HG03521 (cell line): ENCODE measurements at regions not wholly inside any gene's neighbourhood (a gene's known extent, or its start where the extent isn't known, plus 50 kb on each side); places are given as distances from the start of the nearest gene placed in this dataset.
"Not testable (repeated sequence)": the region's sequence is repeated elsewhere in the genome, so short reads cannot be mapped to it uniquely, and the experiment has no call there.

Source experiments
- ATAC-seq: cut with Tn5 transposase; IDR thresholded peaks from one replicate; pipeline ENCODE4 v1.9.1; 2021; ENCODE audit warnings: mild to moderate bottlenecking, moderate library complexity; ENCODE audit not compliant: unreplicated experiment

GRCh38 chr1:220420726-220421125 lies 107.2 kb upstream of the MARK1 start:
- no peak for ATAC-seq

DNA sequence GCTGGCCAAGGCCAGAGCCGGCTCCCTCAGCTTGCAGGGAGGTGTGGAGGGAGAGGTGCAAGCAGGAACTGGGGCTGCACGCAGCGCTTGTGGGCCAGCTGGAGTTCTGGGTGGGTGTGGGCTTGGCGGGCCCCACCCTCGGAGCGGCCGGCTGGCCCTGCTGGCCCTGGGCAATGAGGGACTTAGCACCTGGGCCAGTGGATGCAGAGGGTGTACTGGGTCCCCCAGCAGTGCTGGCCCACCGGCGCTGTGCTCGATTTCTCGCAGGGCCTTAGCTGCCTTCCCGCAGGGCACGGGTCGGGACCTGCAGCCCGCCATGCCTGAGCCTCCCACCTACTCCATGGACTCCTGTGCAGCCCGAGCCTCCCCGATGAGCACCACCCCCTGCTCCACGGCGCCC lies 115.6 kb upstream of the MARK1 start:
- ATAC-seq = not testable (repeated sequence)

GRCh38 chr1:220410611-220411010 lies 117.3 kb upstream of the MARK1 start:
- ATAC-seq = no peak

DNA sequence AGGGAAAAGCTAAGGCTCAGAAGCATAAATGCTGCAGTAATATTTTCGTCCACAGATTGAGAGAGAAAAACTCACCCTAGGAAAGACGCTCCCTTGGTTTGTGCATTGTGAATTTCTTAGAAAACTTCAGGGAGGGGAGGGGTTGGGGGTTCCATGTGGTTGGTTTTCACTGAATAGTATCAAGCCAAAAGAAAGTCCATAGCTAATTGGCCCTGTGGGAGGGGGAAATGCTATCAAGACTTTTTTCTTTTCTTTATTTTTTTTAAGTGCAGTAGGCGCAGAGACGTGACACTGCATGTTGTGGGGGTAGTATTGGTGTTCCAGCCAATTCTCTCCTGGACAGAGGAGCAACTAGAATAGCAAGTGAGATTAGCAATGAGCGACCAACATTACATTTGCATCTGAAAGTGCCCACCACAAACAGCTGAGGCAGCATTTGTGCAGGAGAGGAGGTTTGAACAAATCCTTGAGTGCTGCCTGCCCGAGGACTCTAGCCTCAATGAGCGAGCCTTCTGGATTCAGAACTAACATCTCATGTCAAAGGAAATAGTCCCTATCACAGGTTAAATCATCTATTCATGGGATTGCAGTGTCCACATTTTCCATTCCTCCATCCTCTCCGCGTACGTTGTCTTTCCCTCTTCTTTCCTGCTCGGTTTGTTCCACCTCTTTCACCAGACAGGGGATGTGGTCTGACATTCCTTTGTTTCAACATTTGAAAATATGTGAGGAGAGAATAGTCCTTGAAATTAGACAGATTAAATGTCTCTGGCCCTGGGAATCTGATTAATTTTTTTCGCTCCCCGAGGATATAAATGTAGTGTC lies 118.0 kb upstream of the MARK1 start:
- no peak for ATAC-seq

DNA sequence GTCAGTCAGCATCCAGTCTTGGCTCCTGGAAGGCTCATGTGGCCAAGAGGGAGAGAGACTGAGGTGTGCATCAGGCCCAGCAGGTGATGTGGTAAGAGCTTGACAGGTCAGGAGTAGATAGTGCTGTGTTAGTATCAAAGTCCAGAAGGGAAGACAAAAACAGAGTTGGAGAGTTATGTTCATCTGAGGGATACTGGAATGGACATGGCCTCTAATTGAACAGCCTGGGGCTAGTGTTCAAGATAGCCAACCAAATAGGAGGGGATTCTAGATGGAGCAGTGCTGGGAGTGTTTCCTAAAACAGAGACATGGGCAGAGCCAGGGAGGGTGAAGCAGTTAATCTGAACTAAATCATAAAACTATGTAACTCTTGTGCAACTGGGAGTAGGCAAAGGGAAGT lies 120.7 kb upstream of the MARK1 start:
- ATAC-seq = no peak

GRCh38 chr1:220398238-220398637 lies 126.0 kb upstream of the RAB3GAP2 start:
- no peak for ATAC-seq

GRCh38 chr1:220391491-220391890 lies 119.2 kb upstream of the RAB3GAP2 start:
- no peak for ATAC-seq

DNA sequence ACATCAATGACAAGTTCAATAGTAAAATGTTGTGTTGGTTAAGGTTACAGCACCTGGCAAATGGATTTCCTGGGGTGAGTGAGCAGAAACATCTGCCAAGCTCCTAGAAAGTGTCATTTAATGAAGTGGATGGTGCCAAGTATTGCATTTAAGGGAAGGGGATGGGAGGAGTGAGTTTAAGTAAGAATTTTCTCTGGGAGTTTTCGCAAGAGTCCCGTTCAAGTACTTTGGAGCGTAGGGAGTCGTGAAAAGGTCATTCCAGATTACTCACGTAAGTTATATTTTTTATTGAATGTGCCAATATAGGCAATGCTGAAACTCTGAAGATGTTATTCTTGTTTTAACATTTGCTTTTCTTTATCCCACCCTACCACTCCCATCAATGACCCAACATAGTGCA lies 117.4 kb upstream of the RAB3GAP2 start:
- no peak for ATAC-seq

- no peak for ATAC-seq
These were observed 114.4 kb upstream of the RAB3GAP2 start for GRCh38 chr1:220386494-220387195.

- no peak for ATAC-seq
These were observed 112.9 kb upstream of the RAB3GAP2 start for GRCh38 chr1:220385158-220385557.

- ATAC-seq = no peak
These were observed 110.7 kb upstream of the RAB3GAP2 start for GRCh38 chr1:220382994-220383393.

GRCh38 chr1:220380885-220381284 lies 108.6 kb upstream of the RAB3GAP2 start:
- ATAC-seq = no peak

- no peak for ATAC-seq
These were observed 106.5 kb upstream of the RAB3GAP2 start for GRCh38 chr1:220378571-220379302.

DNA sequence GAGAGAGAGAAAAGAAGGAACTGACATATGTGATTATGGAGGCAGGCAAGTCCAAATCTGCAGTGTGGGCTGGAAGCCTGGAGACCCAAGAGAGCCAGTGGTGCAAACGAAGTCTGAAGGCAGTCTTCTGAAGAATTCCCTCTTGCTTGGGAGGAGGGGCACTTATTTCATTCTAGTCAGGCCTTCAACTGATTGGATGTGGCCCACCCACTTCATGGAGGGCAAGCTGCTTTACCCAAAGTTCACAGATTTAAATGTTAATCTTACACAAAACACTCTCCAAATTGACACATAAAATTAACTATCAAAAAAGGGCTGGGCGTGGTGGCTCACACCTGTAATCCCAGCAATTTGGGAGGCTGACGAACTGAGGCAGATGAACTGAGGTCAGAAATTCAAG lies 103.5 kb upstream of the RAB3GAP2 start:
- ATAC-seq = no peak

DNA sequence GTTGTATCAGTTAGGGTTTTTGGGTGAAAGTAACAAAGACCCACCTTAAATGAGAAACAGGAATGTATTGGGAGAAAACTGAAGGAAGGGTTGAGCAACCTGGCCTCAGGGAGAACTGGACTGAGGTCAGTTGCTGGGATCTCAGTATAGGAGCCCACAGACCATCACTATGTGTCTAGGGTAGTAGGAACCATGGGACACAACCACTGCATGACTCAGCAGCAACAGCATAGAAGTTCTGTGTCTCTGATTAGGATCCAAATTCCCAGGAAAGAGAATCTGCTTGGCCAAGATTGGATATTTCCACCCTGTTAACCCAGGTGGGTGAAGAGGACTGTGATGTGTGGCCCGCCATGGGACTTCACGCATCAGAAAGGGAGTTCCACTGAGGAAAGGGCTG lies 102.2 kb upstream of the RAB3GAP2 start:
- ATAC-seq = no peak

DNA sequence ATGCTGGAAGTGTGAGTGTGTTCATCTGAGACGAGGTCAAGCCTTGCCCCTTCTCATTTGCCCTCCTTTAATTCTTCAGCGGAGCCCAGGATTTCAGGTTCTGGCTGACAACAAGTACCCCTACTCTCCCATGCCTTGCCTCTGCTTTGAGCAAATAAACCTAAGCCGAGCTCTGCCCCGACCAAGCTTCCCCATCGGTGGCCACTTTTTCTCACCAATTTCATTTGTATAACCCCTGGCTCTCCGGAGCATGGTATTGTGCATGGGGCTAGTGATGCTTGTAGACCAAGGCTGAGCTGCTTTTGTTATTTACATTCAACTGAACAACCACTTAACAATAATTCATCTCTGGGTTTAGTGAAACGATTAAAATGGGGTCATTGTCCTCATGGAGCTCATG lies 100.2 kb upstream of the RAB3GAP2 start:
- no peak for ATAC-seq

DNA sequence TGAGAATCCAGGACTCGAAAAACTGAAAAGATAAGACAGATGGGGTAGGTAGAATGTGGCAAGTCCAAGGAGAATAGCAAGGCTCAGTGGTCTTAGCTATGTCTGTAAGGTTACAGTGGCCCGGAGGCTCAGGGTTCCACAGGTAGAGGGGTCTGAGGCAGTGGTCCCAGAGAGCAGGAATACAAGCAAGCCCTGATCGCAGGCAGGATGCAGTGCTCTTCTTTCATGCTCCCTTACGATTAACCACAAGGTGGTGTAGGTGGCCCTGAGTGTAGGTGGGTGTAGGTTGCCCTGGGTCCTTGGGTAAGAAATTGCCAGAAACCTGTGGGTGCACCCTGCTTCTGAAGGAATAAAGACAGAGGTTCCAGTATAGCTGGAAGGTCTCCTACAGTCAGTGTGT lies 99.1 kb upstream of the RAB3GAP2 start:
- ATAC-seq = no peak

GRCh38 chr1:220370041-220370700 lies 97.9 kb upstream of the RAB3GAP2 start:
- ATAC-seq = no peak

DNA sequence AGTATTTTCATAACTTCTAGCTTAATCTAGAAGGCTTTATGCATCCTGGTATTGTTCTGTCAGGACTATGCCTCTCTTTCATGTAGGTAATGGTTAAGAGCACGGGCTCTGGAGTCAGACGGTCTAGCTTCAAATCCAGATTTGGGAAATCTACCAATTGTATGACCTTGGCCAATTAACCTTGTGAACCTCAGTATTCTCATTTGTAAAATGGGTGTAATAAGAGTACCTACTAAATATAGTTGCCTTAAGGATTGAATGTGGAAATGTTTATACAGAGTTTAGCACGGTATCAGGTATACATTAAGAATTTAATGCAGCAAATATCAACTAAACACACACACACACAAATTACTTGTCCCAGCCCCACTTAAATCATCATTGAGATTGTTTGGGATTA lies 97.3 kb upstream of the RAB3GAP2 start:
- ATAC-seq = no peak

GRCh38 chr1:220368352-220369265 lies 96.4 kb upstream of the RAB3GAP2 start:
- ATAC-seq = no peak
